ENCODE measurements at regions not wholly inside any gene's neighbourhood (a gene's known extent, or its start where the extent isn't known, plus 50 kb on each side); places are given as distances from the start of the nearest gene placed in this dataset.

DNA sequence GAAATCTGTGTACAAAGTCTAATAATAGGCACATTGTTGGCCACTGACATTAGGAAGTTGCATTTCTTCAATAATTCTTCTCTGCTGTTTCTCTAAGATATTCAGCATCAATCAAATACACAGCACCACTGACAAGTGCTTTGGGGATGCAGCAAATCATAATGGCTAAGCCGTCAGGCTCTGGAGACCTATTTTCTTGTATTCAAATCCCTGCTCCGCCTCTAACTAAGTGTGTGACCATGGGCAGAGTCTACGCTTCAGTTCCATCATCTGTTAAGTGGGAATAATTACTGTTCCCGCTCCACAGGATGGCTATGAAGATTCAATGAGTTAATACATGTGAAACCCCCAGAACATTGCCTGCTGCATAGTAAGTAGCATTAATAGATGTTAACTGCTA lies 176.9 kb downstream of the ADGRL4 start:
- no peak for DNase-seq (ENCODE audit: low read depth)
- H3K4me3 ChIP-seq (ENCODE audit: low read depth, low read length), result no peak overlapping the region
- no peak for TF ChIP-seq CTCF (IDR thresholded peaks at IDR 0.05; ENCODE audit: control insufficient read depth, extremely low read depth, insufficient read depth)

- no peak for DNase-seq (ENCODE audit: low read depth)
- TF ChIP-seq CTCF (IDR thresholded peaks at IDR 0.05; ENCODE audit: control insufficient read depth, extremely low read depth, insufficient read depth), result no peak
- no peak overlapping the region for H3K4me3 ChIP-seq (ENCODE audit: low read depth, low read length)
These were observed 176.2 kb downstream of the ADGRL4 start for GRCh38 chr1:78830321-78830720.

- DNase-seq (ENCODE audit: low read depth), result no peak
- no peak overlapping the region for H3K4me3 ChIP-seq (ENCODE audit: low read depth, low read length)
These were observed 174.7 kb downstream of the ADGRL4 start for GRCh38 chr1:78831731-78832360.

DNA sequence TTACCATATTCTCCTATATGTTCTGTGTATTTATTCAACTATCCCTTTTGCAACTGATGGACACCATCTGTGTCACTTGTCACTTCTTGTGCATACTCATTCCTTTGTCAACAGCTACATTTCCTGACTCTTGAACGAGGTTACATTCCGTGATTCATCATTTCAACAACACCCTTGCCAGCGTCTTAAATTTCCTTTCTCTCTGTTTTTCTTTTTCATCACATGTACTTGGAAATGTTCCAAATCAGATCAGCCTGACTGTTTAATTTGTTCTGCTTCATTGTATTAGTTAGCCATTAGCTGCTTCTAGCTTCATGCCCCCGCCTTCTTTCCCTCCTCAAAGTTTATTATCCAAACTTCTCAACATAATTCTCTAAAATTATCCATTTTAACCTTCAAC lies 173.0 kb downstream of the ADGRL4 start:
- no peak for DNase-seq (ENCODE audit: low read depth)
- no peak overlapping the region for H3K4me3 ChIP-seq (ENCODE audit: low read depth, low read length)
- no peak for TF ChIP-seq CTCF (IDR thresholded peaks at IDR 0.05; ENCODE audit: control insufficient read depth, extremely low read depth, insufficient read depth)

More at GRCh38 chr1:78831731-78832360, 174.7 kb downstream of the ADGRL4 start:
- no peak for TF ChIP-seq CTCF (IDR thresholded peaks at IDR 0.05; ENCODE audit: control insufficient read depth, extremely low read depth, insufficient read depth)

DNA sequence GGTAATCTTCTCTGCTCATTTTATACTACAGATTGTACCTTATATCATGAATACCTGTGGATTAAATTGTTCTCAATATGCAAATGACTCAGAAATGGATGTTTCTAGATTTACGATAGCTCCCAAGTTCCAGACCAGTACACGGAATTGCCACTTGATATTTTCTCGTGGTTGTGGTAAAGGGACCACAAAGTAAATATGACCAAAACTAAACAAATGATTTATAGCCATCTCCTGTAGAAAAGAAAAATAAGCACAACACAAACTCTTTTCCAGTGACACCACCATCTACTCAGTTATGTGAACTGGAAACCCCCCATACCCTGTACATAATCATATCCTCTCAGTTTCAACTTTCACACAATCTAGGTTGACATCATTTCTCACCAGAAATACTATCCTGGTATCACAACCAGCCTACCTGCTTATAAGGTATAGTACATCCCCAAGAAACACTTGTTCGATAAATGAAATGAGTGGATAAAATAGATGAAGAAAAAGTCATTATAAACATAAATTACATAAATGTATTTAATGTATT lies 172.3 kb downstream of the ADGRL4 start:
- no peak for TF ChIP-seq CTCF (IDR thresholded peaks at IDR 0.05; ENCODE audit: control insufficient read depth, extremely low read depth, insufficient read depth)
- no peak for DNase-seq (ENCODE audit: low read depth)
- no peak overlapping the region for H3K4me3 ChIP-seq (ENCODE audit: low read depth, low read length)

DNA sequence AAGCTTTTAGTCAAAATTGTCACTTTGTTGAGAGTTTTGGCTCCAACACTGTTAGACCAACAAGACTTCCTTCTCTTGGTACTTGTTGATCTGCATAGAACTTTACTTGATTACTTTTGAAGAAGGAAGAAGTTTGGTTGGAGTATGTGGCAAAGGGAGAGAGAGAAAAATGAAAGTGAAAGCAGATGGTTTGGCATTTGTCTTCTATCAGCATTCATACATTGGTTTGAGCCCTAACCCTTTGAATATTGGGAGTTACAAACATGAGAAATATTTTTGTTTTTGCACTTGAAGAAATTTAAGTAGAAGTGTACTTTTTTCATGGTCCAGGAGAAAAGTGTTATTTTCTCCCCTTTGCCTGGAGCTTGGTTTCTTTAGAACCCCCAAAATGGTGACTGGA lies 169.8 kb downstream of the ADGRL4 start:
- TF ChIP-seq CTCF (IDR thresholded peaks at IDR 0.05; ENCODE audit: control insufficient read depth, extremely low read depth, insufficient read depth), result no peak
- no peak for DNase-seq (ENCODE audit: low read depth)
- no peak overlapping the region for H3K4me3 ChIP-seq (ENCODE audit: low read depth, low read length)

All from LNCaP clone FGC (cell line).